Renal cortical epithelial cell (primary cell): ENCODE measurements at regions not wholly inside any gene's neighbourhood (a gene's known extent, or its start where the extent isn't known, plus 50 kb on each side); places are given as distances from the start of the nearest gene placed in this dataset.

Experiments
- DNase-seq: peaks from one replicate; pipeline ENCODE4 v3.0.0-alpha.2; 2011; ENCODE audit warnings: low read depth

DNA sequence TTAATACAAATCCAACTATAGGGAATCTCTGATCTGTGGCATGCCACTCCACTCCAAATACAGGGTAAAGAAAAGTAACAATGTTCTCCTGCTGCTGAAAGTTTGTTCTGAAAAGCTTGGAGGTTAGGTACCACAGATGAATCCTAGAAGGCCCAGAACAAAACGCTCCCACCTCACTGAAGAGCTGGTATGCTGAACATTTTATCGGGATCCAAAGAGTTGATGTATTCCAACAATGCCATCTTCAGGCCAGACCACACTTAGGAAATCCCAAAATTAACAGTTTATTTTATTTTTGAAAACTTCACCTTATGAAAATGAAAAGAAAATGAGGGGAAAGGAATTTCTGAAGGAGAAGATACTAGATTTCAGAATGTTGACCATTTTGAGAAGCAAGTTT is 145.1 kb upstream of the CDH19 start:
- DNase-seq, result no peak

DNA sequence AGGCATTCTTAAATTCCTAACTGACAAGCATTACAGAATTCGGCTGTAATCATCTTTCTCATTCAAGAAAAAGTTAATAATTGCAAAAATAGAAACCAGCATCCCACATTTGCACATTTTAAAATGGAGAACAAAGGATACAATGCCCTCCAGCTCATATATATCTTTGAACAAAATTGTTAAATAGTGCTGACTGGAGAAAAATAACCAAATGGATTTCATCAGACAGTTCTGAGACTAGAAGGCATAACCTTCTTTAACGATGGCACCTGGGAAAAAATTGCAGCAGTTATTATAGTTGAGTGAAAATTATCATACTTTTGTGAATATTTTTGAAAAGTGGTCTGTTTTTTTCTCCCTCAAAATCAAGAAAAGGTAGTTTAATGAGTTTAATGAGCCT is 138.9 kb upstream of the CDH19 start:
- DNase-seq, result no peak

DNA sequence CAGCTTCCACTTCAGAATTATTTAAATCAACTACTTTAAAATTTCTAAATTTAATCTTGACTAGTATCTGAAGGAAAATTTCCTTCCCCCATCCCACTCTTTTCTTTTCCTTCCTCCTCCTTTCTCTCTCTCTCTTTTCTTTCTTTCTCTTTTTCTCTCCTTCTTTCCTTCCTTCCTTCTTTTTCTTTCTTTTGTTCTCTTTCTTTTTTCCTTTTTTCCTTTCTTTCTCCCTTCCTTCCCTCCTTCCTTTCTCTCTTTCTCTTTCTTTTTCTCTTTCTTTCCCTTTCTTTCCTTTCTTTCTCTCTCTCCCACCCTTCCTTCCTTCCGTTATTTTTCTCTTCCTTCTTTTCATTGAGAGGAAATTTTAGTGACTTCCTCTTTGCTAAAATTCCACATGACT is 132.0 kb upstream of the CDH19 start:
- DNase-seq, result no peak

DNA sequence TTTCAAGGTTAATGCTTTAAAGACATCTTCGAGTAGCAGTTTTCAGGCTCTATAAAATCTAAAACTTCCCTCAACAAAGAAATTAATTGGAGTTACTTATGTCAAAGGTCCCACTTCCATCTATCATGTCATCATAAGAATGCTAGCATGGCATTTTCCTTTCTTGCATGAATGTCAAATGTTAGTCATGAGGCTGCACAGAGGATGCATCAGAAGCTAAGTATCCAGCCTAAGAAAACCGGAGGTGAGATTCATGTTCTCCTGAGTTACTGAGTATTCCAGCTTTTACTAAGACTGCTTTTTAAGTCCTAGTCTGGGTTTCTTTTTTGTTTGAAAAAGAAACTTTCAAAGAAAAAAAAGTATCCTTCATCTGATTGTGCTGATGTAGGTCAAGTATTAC is 130.6 kb upstream of the CDH19 start:
- DNase-seq, result no peak

DNA sequence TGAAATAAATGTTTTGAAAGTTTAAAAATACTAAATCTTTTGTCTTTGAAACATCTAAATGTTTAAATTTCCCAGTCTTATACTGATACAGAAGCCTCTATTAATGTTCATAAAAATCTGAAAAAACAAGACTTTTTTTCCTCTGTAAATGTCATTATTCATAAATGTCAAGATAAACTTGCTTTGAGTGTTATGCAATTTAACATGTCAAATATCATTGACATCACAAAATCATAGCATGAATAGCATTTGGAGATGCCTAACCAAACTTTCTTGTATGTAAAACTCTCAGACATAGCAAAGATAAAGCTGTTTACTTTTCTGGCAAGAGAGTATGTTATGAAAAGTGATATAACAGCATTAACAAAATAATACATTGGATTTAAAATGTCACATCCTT is 128.0 kb upstream of the CDH19 start:
- no peak for DNase-seq

DNA sequence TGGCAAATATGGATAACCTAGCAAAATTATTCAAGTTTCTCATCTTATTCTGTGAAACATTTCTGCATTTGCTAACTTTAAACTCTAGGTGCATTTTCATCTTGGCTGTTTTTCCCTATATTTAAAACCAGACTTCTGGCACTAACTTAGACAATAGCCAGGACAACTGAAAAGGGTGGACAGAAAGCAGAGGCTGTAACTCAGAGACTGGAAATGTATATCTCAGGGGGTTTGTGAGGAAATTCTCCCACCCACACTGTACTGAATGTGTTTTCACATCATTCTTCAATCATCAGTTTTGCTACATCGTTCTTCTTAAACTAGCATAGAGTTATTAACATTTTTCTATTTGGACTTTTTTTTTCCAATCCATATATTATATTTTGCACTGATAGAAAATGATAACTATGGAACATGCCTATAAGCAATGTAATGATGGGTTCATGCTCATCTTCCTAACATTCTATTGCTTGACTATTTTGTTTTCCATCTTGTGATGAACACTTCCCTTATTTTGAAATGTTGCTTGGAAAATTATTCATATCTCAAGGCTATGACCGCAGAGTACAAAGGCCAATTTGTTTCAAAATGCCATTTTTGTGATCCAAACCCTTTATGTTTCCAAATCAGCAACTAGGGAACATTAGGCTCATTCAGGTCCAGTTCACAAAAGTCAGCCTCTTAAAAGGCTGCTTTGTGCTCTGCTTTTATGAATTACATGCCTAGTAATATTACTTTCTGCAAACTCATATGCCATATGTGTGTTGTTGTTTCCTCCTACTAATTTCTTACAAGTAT is 125.8 kb upstream of the CDH19 start:
- DNase-seq, result no peak

DNA sequence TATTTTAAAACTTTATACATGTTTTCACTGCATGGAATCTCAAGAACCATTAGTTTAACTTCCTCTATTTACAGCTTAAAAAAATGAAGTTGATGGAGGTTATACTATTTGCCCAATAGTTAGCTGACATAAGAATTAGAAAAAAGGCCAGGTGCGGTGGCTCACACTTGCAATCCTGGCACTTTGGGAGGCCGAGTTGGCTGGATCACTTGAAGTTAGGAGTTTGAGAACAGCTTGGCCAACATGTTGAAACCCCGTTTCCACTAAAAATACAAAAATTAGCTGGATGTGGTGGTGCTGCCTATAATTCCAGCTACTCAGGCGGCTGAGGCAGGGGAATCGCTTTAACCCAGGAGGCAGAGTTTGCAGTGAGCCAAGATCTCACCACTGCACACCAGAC is 125.1 kb upstream of the CDH19 start:
- DNase-seq, result no peak

DNA sequence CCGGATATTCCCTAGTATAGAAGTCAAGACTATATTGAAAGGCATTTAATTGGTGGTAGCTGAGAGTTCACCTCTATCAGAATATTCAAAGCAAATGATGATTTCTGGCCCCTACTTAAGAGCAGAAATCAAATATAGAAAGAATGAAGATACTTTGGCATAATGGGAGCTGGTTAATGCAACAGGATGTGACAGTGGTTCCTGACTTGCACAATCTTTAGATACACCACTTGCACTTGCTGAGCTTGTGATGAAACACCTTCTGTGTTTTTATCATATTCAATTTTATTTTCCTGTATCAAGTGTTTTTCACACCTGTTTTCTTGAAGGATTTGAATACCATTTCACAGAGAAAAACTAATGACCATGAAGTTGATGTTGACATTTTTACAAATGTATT is 124.1 kb upstream of the CDH19 start:
- DNase-seq, result no peak

DNA sequence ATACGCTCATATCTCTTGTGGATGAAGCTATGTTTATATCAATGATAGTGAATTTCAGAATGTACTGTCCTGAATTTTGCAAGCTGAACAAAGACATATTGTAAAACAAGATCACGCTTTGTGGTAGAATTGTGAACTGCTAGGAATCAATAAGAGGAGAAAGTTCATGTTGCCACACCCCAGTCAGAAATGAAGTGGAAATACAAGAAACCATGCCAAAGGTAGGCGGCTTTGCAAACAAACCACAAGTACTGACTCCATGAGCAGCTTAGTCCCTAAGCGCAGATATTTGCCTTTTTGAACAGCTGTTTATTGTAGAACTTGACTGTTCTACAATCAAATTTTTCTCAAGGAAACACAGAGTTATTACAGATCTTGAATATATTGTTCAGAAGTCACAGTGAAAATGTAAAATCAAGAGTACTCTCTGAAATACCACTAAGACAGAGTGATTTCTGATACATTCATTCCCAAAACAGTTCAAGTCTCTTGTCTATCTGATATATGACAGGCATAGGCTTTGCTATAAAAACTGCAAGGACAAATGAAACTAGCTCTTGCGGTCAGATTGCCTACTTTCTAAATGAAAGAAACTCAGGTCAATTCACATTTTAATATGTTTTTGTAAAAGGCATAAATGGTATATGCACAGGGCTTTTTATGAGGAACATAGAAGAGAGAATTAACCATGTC is 120.9 kb upstream of the CDH19 start:
- DNase-seq, result no peak

DNA sequence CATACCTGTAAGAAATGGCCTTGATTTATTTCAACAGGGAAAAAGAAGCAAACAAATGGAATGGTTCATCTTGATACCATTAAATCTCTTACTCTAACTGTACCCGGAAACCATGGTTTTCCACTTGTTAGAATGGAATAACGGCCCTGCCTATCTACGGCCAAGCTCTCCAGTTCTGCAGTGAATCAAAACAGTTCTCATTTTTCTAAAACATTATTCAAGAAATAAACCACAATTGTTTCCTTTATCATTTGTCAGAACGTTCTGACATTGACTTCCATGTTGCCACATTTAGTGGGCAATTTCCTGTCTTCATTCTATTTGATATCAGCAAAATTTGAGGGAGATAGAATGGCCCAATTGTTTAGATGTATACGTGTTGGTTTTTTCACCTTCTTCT is 118.8 kb upstream of the CDH19 start:
- DNase-seq, result no peak

DNA sequence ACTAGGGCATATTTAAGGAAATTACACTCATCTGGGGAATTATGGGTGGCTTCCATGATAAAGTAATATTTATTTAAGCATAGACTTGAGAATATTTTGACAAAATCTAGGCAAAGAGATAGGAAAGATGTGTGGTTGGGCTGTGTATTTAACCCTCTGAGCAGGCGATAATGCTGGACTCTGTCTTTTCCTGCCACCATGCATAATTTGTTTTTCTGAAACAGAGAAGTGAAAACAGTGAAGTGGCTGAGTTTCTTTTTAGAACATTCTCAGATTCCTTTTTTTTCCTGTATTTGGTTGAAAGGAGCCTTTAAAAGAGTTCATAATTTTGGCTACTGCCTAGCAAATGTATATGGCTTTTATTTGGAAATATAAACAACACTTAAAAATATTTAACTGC is 104.8 kb upstream of the CDH19 start:
- DNase-seq, result no peak

DNA sequence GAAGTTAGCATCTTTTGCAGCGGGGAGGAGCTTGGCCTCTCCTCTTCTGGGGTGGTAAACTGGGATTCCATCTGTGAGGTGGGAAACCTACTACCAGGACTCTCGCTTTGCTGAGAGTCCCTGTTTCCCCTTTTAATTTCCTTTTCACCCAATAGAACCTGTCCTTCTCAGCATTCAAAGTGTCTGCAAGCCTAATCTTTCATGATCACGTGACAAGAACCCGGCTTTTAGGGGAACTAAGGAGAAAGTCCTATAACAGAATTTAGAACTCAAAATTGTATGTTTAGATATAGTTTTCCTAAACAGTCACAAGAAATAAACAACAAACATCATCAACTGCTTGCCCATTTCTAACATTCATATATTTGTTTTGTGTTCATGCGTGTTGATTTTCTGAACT is 103.6 kb upstream of the CDH19 start:
- no peak for DNase-seq

DNA sequence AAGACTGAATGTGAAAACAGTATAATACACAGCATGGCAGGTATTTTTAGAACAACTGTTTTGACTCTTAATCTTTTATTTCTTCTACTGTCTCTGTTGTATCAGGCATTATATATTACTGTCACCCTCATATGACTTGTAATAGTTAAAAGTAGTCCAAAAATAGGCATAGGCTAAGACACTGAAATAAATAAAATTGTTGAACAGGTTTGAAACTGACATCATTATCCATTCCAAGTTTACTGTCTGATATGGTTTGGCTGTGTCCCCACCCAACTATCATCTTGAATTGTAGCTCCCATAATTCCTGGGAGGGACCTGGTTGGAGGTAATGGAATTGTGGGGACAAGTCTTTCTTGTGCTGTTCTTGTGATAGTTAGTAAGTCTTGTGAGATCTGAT is 91.4 kb upstream of the CDH19 start:
- no peak for DNase-seq

DNA sequence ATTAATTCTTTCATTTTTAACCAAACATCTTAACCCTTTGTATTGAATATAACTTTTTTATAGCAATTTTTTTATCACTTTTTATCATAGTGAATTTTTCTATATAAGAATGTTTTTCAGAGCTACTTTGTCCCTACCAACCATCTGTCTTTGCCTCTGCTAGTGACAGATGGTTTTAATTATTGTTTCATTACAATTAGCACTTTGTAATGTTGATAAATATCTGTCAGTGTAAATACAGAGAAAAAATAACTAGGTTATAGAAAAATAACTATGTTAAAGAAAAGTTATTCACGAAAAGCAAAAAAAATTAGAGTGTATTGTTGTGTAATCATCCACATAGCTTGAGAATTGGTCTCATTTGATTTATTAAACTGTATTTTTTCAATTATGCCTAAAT is 91.0 kb upstream of the CDH19 start:
- no peak for DNase-seq

DNA sequence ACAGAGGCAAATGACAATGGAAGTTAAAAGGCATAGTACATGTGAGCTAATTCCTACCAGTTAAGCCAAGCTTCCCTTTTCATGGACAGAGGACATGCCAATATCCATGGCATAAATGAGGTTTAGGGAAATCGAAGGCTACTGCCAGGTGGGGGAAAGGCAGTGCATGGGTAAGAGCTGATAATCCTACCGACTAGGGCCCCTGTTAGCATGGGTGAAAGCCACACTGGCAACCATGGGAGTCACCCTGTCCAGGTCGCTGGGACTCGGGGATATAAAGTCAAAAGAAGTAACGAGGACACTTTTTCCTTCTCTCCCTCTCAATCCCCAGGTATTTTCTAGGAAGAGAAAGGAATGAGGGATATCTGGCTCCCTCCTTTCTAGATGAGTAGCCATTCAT is 83.7 kb upstream of the CDH19 start:
- DNase-seq, result no peak

DNA sequence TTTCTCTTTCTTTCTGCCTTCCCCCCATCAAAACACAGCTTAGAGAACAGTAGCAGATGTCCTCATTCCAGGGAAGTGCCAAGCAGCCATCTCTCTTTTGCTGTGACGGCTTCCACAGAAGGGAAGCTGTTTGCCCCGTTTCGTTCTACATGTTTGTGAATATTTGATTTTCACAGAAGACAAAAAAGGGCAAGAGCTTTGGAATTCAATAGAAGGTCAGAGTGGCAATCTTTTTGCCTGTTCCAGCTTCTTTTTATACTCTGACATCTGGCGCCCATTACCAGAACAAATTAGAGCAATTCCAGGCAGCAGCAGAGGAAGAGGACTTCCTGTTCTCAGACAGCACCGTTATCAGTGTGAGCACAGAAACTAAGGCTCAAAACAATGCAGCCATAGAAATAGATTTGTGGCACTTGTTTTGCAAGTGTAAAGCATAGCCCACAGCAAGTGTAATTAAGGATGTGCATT is 79.0 kb upstream of the CDH19 start:
- DNase-seq, result no peak

DNA sequence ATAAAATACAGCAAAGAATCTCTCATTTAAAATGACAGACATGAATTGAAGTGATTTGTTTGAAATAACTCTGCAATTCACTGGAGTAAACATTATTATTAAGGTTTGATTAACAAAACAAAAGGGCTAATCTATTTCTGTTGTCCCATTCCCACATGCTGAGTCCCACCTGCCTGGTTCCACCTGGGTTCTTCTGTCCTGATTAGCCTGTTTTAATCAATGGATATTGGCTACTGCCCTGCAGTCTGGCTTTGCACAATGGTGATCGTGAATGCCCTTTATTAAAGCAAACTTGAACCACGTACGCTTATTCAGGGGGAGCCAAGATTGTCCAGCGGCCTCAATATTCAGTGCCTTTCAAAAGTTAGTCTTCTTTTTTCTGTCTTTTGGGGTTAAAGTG is 72.8 kb upstream of the CDH19 start:
- no peak for DNase-seq

DNA sequence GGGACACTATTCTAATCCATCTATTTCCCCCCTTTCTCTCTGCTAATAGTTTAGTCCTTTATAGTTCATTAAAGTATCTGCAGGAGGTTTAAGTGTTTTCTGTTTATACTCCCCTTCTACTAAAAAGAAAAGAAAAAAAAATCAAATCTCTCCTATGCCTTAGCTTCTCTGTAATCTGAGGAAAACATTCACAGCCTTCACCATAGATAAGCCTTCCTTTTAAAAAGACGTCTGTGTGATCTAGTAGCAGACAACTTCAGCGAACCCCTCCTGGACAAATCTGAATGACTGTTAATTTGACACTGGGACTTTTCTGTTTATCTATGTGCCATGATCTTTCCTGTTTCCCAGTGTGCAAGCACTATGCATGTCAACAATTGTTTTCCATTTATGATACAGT is 70.4 kb upstream of the CDH19 start:
- no peak for DNase-seq

DNA sequence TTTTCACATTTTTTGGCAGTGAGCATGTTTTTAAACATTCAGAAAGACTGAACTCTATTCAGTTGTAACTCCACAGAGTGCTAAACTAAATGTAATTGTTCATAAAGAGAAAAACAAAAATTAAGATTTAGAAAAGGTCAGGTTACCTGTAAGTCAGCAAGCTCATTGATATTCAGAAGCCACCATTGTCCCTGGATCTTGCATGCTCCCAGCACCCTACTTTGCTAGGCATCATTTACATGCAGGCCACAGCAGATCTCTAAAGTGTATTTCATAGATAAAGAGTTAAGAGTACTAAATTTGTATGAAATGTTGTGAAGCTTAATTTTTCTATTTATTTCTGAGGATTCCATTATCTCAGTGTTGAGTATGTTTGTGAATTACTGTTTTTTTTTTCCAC is 64.8 kb upstream of the CDH19 start:
- no peak for DNase-seq

DNA sequence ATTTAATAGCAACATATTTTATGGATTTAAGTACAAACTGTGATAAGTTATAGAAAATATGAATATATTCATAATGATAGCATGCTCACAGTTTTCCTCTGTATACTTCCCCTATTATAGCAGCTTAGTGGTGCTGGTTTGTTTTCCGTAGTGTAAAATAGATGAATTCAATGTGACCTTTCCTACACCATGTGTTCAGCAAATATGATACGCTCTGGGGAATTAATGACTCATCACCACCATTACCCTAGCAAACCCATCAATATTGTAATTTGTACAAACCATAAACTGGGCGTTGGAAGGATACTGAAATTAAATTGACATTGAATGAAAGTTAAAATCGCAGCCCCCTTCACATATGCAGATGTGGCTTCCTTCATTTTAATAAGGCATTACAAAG is 58.7 kb upstream of the CDH19 start:
- no peak for DNase-seq

DNA sequence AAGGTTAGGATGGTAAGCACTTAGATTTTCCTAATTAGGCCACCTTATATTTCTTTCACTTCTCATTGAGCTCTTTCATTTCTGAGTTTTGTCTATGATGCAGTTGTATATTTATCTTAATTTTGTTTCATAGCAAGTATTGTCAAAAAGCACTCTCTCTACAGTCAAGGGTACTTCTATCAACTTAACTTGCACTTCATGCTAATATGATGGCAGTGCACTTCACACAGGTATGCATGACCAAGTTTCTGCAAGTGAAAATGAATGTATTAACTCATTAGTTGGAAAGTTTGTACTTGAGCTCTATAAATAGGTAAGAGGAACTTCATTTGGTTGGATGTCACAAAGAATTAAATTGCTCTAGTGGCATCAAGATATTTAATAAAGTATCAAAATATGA is 51.5 kb upstream of the CDH19 start:
- no peak for DNase-seq
